GM19468 (cell line): ENCODE measurements at regions not wholly inside any gene's neighbourhood (a gene's known extent, or its start where the extent isn't known, plus 50 kb on each side); places are given as distances from the start of the nearest gene placed in this dataset.
"Not testable (repeated sequence)": the region's sequence is repeated elsewhere in the genome, so short reads cannot be mapped to it uniquely, and the experiment has no call there.

Experiments used
- ATAC-seq: cut with Tn5 transposase; IDR thresholded peaks from one replicate; pipeline ENCODE4 v1.9.1; 2021; ENCODE audit warnings: mild to moderate bottlenecking, moderate library complexity, moderate number of reproducible peaks; ENCODE audit not compliant: unreplicated experiment; ENCODE audit errors: extremely low read depth

GRCh38 chr11:87501388-87501787, 463.7 kb downstream of the TMEM135 start:
- no peak for ATAC-seq

DNA sequence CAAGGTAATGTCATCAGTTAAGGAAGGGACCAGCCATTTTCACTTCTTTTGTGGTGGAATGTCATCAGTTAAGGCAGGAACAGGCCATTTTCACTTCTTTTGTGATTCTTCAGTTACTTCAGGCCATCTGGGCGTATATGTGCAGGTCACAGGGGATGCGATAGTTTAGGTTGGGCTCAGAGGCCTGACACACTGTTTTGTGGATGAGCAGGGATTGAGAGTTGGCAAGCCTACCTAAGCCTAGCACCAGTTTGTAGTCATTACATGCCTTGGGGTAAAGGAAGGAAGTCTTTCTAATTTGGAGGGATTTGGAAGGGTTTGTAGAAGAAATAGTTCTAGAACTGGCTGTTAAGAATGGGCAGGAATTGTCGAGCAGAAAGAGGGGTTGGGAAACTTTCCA, 457.2 kb downstream of the TMEM135 start:
- not testable (repeated sequence) for ATAC-seq

DNA sequence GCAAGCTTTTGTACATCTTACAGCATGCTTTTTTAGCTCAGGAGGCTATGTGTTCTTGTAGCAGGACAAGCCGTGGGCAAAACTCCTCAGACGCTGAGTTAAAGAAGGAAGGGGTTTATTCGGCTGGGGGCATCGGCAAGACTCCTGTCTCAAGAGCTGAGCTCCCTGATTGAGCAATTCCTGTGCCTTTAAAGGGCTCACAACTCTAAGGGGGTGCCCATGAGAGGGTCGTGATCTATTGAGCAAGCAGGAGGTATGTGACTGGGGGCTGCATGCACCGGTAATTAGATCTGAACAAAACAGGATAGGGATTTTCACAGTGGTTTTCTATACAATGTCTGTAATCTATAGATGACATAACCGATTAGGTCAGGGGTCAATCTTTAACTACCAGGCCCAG, 456.3 kb downstream of the TMEM135 start:
- ATAC-seq = not testable (repeated sequence)

GRCh38 chr11:87493516-87493915, 455.8 kb downstream of the TMEM135 start:
- no peak for ATAC-seq

DNA sequence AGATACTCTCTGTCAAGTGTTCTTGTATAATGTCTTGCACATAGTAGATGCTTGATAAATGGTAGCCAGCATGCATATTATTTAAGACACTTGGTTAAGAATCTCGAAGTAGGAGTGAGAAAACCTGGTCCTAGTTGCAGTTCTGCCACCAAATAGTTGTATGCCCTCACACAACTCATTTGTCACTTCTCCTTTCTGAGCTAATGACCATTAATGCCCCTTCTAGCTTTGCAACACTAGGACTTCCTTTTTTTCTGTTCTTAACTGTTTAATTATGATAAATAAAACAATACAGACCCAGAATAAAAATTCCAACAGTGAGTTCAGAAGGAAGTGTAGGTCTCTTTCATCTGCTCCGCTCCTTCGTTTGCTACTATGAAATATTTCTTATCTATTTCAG, 453.6 kb downstream of the TMEM135 start:
- no peak for ATAC-seq

DNA sequence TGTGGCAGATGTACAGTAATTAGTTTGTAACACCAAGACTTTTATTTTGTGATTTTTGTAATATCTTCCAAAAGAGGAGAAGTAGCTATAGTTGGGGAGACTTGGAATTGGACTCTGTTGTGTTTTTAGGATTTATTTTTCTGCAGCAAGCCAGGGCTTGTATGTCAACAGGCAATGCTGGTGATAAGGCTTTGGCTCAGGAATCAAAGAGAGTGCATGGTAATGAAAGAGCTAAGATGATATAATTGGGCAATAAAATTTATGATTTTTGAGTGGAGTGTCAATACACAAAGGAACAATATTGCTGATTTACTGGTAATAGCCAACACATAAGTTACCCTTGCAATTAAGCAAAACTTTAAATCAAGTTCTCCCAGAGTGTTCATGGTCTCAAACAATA, 452.9 kb downstream of the TMEM135 start:
- no peak for ATAC-seq

GRCh38 chr11:87484566-87484965, 446.8 kb downstream of the TMEM135 start:
- ATAC-seq = no peak

DNA sequence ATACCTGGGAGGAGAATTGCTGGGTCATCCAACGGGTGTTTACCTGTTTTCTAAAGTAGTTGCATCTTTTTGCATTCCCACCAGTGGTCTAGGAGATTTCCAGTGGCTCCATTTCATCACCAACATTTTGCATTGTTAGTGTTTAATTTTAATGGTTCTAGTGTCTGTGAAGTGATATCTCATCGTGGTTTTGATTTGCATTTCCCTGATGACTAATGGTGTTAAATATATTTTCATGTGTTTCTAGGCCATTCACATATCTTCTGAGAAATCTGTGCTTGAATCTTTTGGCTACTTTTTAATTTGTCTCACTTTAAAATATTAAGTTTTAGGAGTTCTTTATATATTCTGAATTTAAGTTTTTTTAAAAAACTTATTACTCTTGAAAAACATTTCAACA, 439.6 kb downstream of the TMEM135 start:
- no peak for ATAC-seq

- ATAC-seq = no peak
These were observed 435.4 kb downstream of the TMEM135 start for GRCh38 chr11:87473174-87473573.

DNA sequence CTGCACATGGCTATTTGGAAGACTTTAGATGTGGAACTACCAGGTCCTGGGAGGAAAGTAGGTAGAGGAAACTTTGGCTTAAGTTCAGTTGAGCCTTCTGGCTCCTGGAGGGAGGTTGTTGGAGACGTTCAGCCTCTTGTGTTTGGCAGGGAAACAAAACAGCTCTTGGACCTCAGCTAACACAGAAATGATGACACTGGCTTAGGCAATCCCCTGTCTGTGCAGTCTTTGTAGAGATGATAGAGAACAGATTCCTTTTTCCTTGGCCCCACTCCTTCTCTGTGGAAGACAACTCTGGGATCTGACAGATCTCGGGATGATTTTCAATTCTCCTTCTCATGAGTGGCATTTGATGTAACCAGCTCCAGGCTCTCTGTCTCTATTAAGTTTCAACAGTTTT, 428.5 kb downstream of the TMEM135 start:
- no peak for ATAC-seq

GRCh38 chr11:87465716-87466115, 428.0 kb downstream of the TMEM135 start:
- ATAC-seq = no peak

DNA sequence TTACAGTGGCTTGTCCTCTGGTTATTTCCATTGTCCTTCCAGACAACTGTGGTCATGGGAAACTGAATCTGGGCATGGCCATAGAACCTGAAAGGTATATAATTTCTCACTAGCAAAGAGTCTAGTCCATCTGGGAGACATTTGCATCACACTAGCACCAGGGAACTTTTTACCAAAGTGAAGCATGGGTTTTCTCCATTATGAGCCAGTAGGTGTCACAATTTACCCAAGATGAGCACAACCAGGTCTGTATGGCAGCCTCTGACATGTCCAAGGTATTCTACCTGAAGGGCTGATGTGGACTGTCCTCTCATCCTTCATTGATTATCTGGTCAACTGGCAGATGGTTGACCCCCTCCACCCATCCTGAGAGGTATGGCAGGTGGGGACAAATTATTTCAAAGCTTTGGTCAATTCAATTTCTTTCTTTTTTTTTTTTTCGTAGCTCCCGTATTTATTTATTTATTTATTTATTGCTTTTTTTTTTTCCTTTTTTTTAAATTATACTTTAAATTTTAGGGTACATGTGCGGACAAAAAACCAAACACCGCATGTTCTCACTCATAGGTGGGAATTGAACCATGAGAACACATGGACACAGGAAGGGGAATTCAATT, 425.9 kb downstream of the TMEM135 start:
- no peak for ATAC-seq

DNA sequence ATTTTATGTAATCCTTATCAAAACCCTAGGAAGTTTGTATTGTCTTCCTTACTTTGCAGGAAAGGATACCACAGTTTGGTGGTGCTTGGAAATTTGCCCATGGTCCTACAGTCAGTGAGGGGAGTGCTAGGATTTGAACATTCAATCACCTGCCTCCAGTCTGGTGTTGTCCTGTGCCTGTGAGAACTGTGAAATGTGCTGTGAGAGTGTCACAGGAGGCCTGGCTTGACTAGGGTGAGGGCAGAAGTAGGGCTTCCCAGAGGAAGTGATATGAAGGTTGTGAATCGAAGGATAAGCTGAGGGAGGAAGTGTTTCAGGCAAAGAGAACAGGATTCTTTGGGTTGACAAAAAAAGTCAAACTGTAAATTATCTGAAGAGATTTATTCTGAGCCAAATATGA, 424.4 kb downstream of the TMEM135 start:
- no peak for ATAC-seq

DNA sequence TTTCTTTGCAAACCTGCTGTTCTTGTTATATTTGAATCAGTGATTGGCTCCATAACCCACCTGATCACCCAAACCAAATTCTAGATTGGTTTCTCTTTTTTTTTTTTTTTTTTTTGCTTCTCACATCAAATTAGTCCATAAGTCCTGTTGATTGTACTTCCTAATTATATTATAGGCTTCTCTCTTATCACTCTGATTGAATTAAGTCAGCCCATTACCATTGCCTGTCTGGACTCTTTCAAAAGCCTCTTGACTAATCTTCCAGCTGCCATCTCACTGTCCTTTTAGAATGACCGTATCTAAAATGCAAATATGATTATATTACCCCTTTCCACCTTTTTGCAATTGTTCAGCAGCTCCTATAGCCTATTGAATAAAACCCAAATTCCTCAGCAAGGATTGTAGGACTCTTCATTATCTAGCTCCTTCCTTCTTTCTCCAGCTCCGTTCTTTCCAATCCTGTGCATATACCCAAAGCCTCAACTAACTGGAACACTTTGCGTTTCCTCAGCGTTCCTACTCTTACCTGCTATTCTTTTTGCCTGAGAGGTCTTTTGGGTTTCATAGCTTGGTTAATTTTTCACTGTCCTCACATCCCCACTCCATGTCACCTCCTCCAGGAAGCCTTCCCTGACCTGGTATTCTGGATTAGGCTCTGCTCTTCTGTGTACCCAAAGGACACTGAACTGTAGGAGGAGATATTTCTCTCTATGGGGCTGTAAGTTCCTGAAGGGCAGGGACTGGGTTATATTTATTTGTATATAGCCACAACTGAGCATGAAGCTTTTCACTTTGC, 423.3 kb downstream of the TMEM135 start:
- no peak for ATAC-seq

GRCh38 chr11:87460279-87460678, 422.5 kb downstream of the TMEM135 start:
- no peak for ATAC-seq

DNA sequence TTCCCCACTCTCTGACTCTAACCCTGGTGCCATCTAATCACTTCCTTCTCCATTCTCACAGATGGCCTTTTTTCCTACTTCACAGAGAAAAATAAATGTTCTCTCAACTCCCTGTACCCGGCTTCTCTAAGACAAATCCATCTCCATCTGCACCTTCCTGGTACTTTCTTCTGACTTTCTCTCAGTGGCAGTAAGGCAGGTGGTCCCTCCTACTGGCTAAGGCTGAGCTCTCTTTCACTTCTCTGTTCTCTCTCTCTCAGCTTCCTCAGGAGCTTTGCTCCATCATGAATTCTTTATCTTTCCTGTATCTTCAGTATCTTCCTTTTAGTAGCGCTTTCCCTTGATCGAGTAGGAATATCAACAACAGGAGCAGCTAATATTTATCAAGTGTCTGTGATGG, 421.6 kb downstream of the TMEM135 start:
- no peak for ATAC-seq

GRCh38 chr11:87456499-87456898, 418.8 kb downstream of the TMEM135 start:
- ATAC-seq = no peak

- ATAC-seq = no peak
These were observed 417.4 kb downstream of the TMEM135 start for GRCh38 chr11:87455180-87455579.

DNA sequence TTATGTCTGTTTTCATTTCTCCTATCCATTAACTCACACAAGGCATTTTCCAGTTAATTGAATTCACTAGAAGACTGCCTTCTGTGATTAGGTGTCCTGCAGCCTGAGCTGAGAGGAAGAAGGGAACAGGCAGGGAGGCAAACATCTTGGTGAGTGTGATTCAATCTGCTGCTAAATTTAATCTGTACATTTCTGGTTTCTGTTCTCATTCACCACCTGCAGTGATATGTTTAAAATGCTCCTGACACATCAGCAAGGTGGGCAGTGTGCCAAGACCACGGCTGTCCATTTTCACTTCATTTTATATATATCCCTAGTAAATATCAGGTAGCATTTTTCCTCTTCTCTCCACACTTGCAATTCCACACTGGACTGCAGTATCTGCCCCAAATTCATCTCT, 416.5 kb downstream of the TMEM135 start:
- ATAC-seq = peak; percentile 46

GRCh38 chr11:87453531-87454089, 415.9 kb downstream of the TMEM135 start:
- ATAC-seq = no peak

GRCh38 chr11:87452025-87452424, 414.3 kb downstream of the TMEM135 start:
- ATAC-seq = not testable (repeated sequence)

DNA sequence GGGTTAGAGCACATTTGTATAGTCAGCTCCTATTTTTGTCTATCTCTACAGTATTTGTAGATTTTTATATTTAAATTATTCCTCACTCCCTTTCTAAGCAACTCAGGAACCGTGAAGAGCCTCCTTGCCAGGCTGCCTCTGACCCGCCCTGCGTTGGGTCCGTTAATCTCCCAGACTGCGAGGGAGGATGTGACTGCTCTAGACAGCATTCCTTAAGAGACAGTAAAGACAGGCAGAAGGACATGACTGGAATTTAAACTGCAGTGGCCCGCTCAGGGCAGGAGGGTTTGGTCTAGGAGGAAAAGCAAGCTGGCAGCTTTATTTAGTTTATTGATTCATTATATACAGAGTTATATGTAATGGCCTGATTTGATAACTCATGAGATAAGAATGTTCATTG, 413.7 kb downstream of the TMEM135 start:
- no peak for ATAC-seq
